SK-N-SH (cell line): ENCODE measurements at regions not wholly inside any gene's neighbourhood (a gene's known extent, or its start where the extent isn't known, plus 50 kb on each side); places are given as distances from the start of the nearest gene placed in this dataset.

Experiments
- CTCF ChIA-PET: fragments of 300-600, 350-600 bp; formaldehyde crosslinking; extraction: SDS; loops from one replicate; lab custom pipeline; 2021; lab: Yijun Ruan, JAX
- POLR2A ChIA-PET: fragments of 350-600 bp; sonication (Branson Sonifier 250); formaldehyde crosslinking; extraction: SDS; loops from one replicate; lab custom pipeline; 2020; ENCODE audit warnings: antibody characterized with exemption, inconsistent platforms; lab: Yijun Ruan, JAX
- DNase-seq: peaks from one replicate; pipeline ENCODE4 v3.0.0; 2012
- H2AFZ ChIP-seq: fragments of 200-600 bp; sonication (generic); 2 replicates; pipeline ENCODE4 v1.8.1; 2016; ENCODE audit warnings: antibody characterized with exemption, mild to moderate bottlenecking, low read depth
- H3F3A ChIP-seq: fragments of 200-600 bp; sonication (generic); replicated peaks from 2 replicates; pipeline ENCODE3; 2016; ENCODE audit warnings: antibody characterized with exemption, mild to moderate bottlenecking; ENCODE audit not compliant: insufficient read depth
- H3K27ac ChIP-seq, 2 experiments: fragments of 200-500 bp in 1 of 2; fragments of 200-600 bp in 1 of 2; sonication (Bioruptor generic) in 1 of 2; sonication (generic), shearing (Covaris generic) in 1 of 2; 2 replicates each; pipeline versions ENCODE4 v1.5.1 to v1.6.1; 2014 to 2016; ENCODE audit warnings: low read depth in 2 of 2, inconsistent platforms in 1 of 2, low read length in 1 of 2, mild to moderate bottlenecking in 1 of 2, mixed read lengths in 1 of 2
- H3K27me3 ChIP-seq: fragments of 200-600 bp; sonication (generic), shearing (Covaris generic); 2 replicates; pipeline ENCODE4 v1.6.1; 2016; ENCODE audit warnings: mixed run types; ENCODE audit not compliant: insufficient read depth
- H3K36me3 ChIP-seq, 2 experiments: fragments of 200-500 bp in 1 of 2; fragments of 200-600 bp in 1 of 2; sonication (Bioruptor generic) in 1 of 2; sonication (generic) in 1 of 2; replicated peaks in 1 of 2; 2 replicates each; pipeline versions ENCODE3 to v1.5.1; 2014 to 2016; ENCODE audit warnings: low read length in 1 of 2, mild to moderate bottlenecking in 1 of 2; ENCODE audit not compliant: insufficient read depth in 2 of 2, control insufficient read depth in 1 of 2
- H3K4me1 ChIP-seq, 2 experiments: fragments of 200-500 bp in 1 of 2; fragments of 200-600 bp in 1 of 2; sonication (Bioruptor generic) in 1 of 2; sonication (generic), shearing (Covaris generic) in 1 of 2; 2 replicates each; pipeline versions ENCODE4 v1.5.1 to v1.6.1; 2014 to 2016; ENCODE audit warnings: low read depth in 1 of 2, low read length in 1 of 2, mixed run types in 1 of 2; ENCODE audit not compliant: insufficient read depth in 2 of 2, control insufficient read depth in 1 of 2
- H3K4me2 ChIP-seq: fragments of 200-600 bp; sonication (generic), shearing (Covaris generic); 2 replicates; pipeline ENCODE4 v1.6.1; 2017; ENCODE audit warnings: mixed run types
- H3K4me3 ChIP-seq, 2 experiments: fragments of 200-500 bp in 1 of 2; fragments of 200-600 bp in 1 of 2; sonication (Bioruptor generic) in 1 of 2; sonication (generic), shearing (Covaris generic) in 1 of 2; 2 replicates each; pipeline versions ENCODE4 v1.5.1 to v1.8.1; 2014 to 2016; ENCODE audit warnings: low read depth in 2 of 2, inconsistent platforms in 1 of 2, low read length in 1 of 2, mild to moderate bottlenecking in 1 of 2, mixed read lengths in 1 of 2, moderate library complexity in 1 of 2
- H3K79me2 ChIP-seq: fragments of 200-600 bp; sonication (generic); 2 replicates; pipeline ENCODE4 v1.8.1; 2017; ENCODE audit warnings: mild to moderate bottlenecking; ENCODE audit not compliant: insufficient read depth
- H3K9ac ChIP-seq: fragments of 200-600 bp; sonication (generic); 2 replicates; pipeline ENCODE4 v1.6.1; 2017; ENCODE audit warnings: mixed run types
- H3K9me2 ChIP-seq: fragments of 200-600 bp; sonication (generic); 2 replicates; pipeline ENCODE4 v1.6.1; 2017; ENCODE audit warnings: mixed run types
- H3K9me3 ChIP-seq: fragments of 200-600 bp; sonication (generic); 2 replicates; pipeline ENCODE4 v1.6.1; 2017; ENCODE audit warnings: mixed run types, mild to moderate bottlenecking, moderate library complexity
- H4K20me1 ChIP-seq: fragments of 200-600 bp; sonication (generic); 2 replicates; pipeline ENCODE4 v1.6.1; 2017; ENCODE audit warnings: mild to moderate bottlenecking, mixed run types; ENCODE audit not compliant: insufficient read depth
- ELF1 ChIP-seq: IDR thresholded peaks from 2 replicates; pipeline ENCODE4 v1.4.0; 2012
- EP300 ChIP-seq, 2 experiments: IDR thresholded peaks; 2 replicates each; pipeline versions ENCODE4 v1.4.0 to v1.6.1; 2012; ENCODE audit warnings: borderline replicate concordance in 1 of 2, low read depth in 1 of 2, low read length in 1 of 2
- FOSL2 ChIP-seq: IDR thresholded peaks from 2 replicates; pipeline ENCODE4 v1.4.0; 2012; ENCODE audit warnings: low read depth, mild to moderate bottlenecking, moderate library complexity, borderline replicate concordance
- FOXJ3 ChIP-seq: sonication (generic); formaldehyde crosslinking; IDR thresholded peaks from 2 replicates; pipeline ENCODE4 v1.5.1; 2020; ENCODE audit warnings: mild to moderate bottlenecking, missing genetic modification reagents
- FOXM1 ChIP-seq: IDR thresholded peaks from 2 replicates; pipeline ENCODE4 v1.4.0; 2012; ENCODE audit warnings: low read depth, mild to moderate bottlenecking
- GABPA ChIP-seq: IDR thresholded peaks from 2 replicates; pipeline ENCODE4 v1.4.0; 2012; ENCODE audit warnings: low read depth, mild to moderate bottlenecking
- GATA2 ChIP-seq: sonication (generic); formaldehyde crosslinking; IDR thresholded peaks from 2 replicates; pipeline ENCODE4 v1.5.0; 2020; ENCODE audit warnings: mild to moderate bottlenecking, missing genetic modification reagents
- MEF2A ChIP-seq: IDR thresholded peaks from 2 replicates; pipeline ENCODE4 v1.4.0; 2012; ENCODE audit warnings: low read depth, borderline replicate concordance
- MXI1 ChIP-seq: IDR thresholded peaks from 2 replicates; pipeline ENCODE4 v1.6.1; 2012; ENCODE audit warnings: mild to moderate bottlenecking, low read depth, low read length, improper control_type of control experiment
- POLR2AphosphoS5 ChIP-seq: IDR thresholded peaks from 2 replicates; pipeline ENCODE4 v1.6.1; 2012; ENCODE audit warnings: low read depth, low read length
- RFX5 ChIP-seq: IDR thresholded peaks from 2 replicates; pipeline ENCODE4 v1.6.1; 2012; ENCODE audit warnings: mild to moderate bottlenecking, improper control_type of control experiment, low read length
- SIN3A ChIP-seq: IDR thresholded peaks from 2 replicates; pipeline ENCODE4 v1.6.1; 2012; ENCODE audit warnings: low read depth, mild to moderate bottlenecking, low read length, moderate library complexity, borderline replicate concordance
- TAF1 ChIP-seq: IDR thresholded peaks from 2 replicates; pipeline ENCODE4 v1.6.1; 2012; ENCODE audit warnings: low read depth, mild to moderate bottlenecking, low read length, moderate library complexity, borderline replicate concordance
- TCF12 ChIP-seq: IDR thresholded peaks from 2 replicates; pipeline ENCODE4 v1.4.0; 2012
- USF1 ChIP-seq: IDR thresholded peaks from 2 replicates; pipeline ENCODE4 v1.4.0; 2012; ENCODE audit warnings: low read depth, borderline replicate concordance
- WGBS: methylation state at CpG from one replicate; pipeline ENCODE4 v1.1.6; 2017; ENCODE audit warnings: low lambda C conversion rate; 5-methylcytosine and 5-hydroxymethylcytosine counted together
- TF ChIP-seq, protein P1 (sequence below): IDR thresholded peaks from 2 replicates; pipeline ENCODE4 v1.4.0; 2012; ENCODE audit warnings: low read depth, borderline replicate concordance
- TF ChIP-seq, protein P2 (sequence below): fragments of 200-600 bp; sonication (generic); IDR thresholded peaks from 2 replicates; pipeline ENCODE4 v1.6.1; 2017; ENCODE audit warnings: antibody characterized with exemption, mild to moderate bottlenecking, moderate library complexity
- TF ChIP-seq, protein P3 (sequence below): IDR thresholded peaks from 2 replicates; pipeline ENCODE4; 2012
- TF ChIP-seq, protein P4 (sequence below): fragments of 150-350 bp; IDR thresholded peaks from 2 replicates; pipeline ENCODE4 v1.6.1; 2016; ENCODE audit warnings: mild to moderate bottlenecking, low read depth, low read length

- Histone ChIP-seq H3F3A (no peaks in the 10 kb centered on the region), H3K9ac (no peak overlapping the region), H3K36me3 (no peaks in the 10 kb centered on the region), H3K27ac (no peak overlapping the region), H3K79me2 (no peaks in the 10 kb centered on the region), H4K20me1 (no peaks in the 10 kb centered on the region), H3K4me2 (no peak overlapping the region), H3K9me3 (no peaks in the 10 kb centered on the region), H3K27me3 (no peaks in the 10 kb centered on the region), H3K4me3 (no peak overlapping the region), H3K4me1 (no peaks in the 10 kb centered on the region), H3K9me2 (no peaks in the 10 kb centered on the region), H2AFZ (no peak overlapping the region)
- ChIA-PET POLR2A (no interaction called here), CTCF (interaction anchor here (1.0 kb wide), 1 partner anchor 35 kb away, joined by 3 read pairs; no protein-coding TSS in a partner anchor)
- DNase-seq = no peak
- TF ChIP-seq EP300 (IDR thresholded peaks at IDR 0.05; ENCODE audit: borderline replicate concordance in 1 of 2, low read depth in 1 of 2, low read length in 1 of 2) (no peak), USF1 (no peak), GATA2 (CRISPR knock-in tag) (no peak), GABPA (no peak), RFX5 (no peak), POLR2AphosphoS5 (no peak), TCF12 (no peak), FOXJ3 (CRISPR knock-in tag) (no peak)
- TF ChIP-seq, protein P1, sequence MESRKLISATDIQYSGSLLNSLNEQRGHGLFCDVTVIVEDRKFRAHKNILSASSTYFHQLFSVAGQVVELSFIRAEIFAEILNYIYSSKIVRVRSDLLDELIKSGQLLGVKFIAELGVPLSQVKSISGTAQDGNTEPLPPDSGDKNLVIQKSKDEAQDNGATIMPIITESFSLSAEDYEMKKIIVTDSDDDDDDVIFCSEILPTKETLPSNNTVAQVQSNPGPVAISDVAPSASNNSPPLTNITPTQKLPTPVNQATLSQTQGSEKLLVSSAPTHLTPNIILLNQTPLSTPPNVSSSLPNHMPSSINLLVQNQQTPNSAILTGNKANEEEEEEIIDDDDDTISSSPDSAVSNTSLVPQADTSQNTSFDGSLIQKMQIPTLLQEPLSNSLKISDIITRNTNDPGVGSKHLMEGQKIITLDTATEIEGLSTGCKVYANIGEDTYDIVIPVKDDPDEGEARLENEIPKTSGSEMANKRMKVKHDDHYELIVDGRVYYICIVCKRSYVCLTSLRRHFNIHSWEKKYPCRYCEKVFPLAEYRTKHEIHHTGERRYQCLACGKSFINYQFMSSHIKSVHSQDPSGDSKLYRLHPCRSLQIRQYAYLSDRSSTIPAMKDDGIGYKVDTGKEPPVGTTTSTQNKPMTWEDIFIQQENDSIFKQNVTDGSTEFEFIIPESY = no peak
- TF ChIP-seq, protein P2, sequence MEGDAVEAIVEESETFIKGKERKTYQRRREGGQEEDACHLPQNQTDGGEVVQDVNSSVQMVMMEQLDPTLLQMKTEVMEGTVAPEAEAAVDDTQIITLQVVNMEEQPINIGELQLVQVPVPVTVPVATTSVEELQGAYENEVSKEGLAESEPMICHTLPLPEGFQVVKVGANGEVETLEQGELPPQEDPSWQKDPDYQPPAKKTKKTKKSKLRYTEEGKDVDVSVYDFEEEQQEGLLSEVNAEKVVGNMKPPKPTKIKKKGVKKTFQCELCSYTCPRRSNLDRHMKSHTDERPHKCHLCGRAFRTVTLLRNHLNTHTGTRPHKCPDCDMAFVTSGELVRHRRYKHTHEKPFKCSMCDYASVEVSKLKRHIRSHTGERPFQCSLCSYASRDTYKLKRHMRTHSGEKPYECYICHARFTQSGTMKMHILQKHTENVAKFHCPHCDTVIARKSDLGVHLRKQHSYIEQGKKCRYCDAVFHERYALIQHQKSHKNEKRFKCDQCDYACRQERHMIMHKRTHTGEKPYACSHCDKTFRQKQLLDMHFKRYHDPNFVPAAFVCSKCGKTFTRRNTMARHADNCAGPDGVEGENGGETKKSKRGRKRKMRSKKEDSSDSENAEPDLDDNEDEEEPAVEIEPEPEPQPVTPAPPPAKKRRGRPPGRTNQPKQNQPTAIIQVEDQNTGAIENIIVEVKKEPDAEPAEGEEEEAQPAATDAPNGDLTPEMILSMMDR = no peak
- 28% methylated on average over 1 of the region's 1 CpG for WGBS
These were observed 417.2 kb upstream of the NOVA1 start for GRCh38 chr14:27015065-27015464.

GRCh38 chr14:27025648-27026047 is 427.8 kb upstream of the NOVA1 start:
- no peak for DNase-seq
- ChIA-PET POLR2A (no interaction called here), CTCF (interaction anchor here (1.0 kb wide), 1 partner anchor 41 kb away, joined by 3 read pairs; no protein-coding TSS in a partner anchor)

More at GRCh38 chr14:27025648-27026047, 427.8 kb upstream of the NOVA1 start:
- no peaks in the 10 kb centered on the region for H3F3A ChIP-seq
- no peak overlapping the region for H3K27ac ChIP-seq
- 50% methylated on average over 1 of the region's 1 CpG for WGBS
- no peaks in the 10 kb centered on the region for H3K79me2 ChIP-seq
- TF ChIP-seq ELF1 (no peak), TAF1 (no peak), MEF2A (no peak), FOSL2 (no peak), MXI1 (no peak), SIN3A (no peak), FOXM1 (no peak)
- TF ChIP-seq, protein P3, sequence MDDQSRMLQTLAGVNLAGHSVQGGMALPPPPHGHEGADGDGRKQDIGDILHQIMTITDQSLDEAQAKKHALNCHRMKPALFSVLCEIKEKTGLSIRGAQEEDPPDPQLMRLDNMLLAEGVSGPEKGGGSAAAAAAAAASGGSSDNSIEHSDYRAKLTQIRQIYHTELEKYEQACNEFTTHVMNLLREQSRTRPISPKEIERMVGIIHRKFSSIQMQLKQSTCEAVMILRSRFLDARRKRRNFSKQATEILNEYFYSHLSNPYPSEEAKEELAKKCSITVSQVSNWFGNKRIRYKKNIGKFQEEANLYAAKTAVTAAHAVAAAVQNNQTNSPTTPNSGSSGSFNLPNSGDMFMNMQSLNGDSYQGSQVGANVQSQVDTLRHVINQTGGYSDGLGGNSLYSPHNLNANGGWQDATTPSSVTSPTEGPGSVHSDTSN = no peak
- TF ChIP-seq, protein P1 = no peak
- TF ChIP-seq, protein P4, sequence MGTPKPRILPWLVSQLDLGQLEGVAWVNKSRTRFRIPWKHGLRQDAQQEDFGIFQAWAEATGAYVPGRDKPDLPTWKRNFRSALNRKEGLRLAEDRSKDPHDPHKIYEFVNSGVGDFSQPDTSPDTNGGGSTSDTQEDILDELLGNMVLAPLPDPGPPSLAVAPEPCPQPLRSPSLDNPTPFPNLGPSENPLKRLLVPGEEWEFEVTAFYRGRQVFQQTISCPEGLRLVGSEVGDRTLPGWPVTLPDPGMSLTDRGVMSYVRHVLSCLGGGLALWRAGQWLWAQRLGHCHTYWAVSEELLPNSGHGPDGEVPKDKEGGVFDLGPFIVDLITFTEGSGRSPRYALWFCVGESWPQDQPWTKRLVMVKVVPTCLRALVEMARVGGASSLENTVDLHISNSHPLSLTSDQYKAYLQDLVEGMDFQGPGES = no peak
- TF ChIP-seq, all 33 proteins: peak for 0
- Histone ChIP-seq H3K4me1 (no peaks in the 10 kb centered on the region; a peak in 1 of 4 replicates), H2AFZ (no peak overlapping the region), H3K9me3 (no peaks in the 10 kb centered on the region), H3K9ac (no peak overlapping the region), H3K36me3 (no peaks in the 10 kb centered on the region), H3K4me3 (no peak overlapping the region), H3K27me3 (no peaks in the 10 kb centered on the region), H3K4me2 (no peak overlapping the region), H3K9me2 (no peaks in the 10 kb centered on the region), H4K20me1 (no peaks in the 10 kb centered on the region)
